Dermis blood vessel endothelial cell (primary cell): ENCODE measurements at regions not wholly inside any gene's neighbourhood (a gene's known extent, or its start where the extent isn't known, plus 50 kb on each side); places are given as distances from the start of the nearest gene placed in this dataset.
A peak's percentile ranks its signal among the peaks of the same experiment; 100 is the strongest.
"Not testable (repeated sequence)": the region's sequence is repeated elsewhere in the genome, so short reads cannot be mapped to it uniquely, and the experiment has no call there.

Experiments
- DNase-seq: peaks from one replicate; pipeline ENCODE4 v3.0.0; 2010

- peak; percentile 60 for DNase-seq
Observed at GRCh38 chr13:80555796-80556678, 215.1 kb upstream of the SPRY2 start.

GRCh38 chr13:80552851-80553440 lies 212.0 kb upstream of the SPRY2 start:
- no peak for DNase-seq

- DNase-seq: peak; percentile 69
Observed at GRCh38 chr13:80551650-80552497, 210.9 kb upstream of the SPRY2 start.

GRCh38 chr13:80550971-80551441 lies 210.1 kb upstream of the SPRY2 start:
- no peak for DNase-seq

- no peak for DNase-seq
Observed at GRCh38 chr13:80548915-80549314, 208.0 kb upstream of the SPRY2 start.

GRCh38 chr13:80547885-80548825 lies 207.2 kb upstream of the SPRY2 start:
- DNase-seq: peak; percentile 71

GRCh38 chr13:80547341-80547740 lies 206.4 kb upstream of the SPRY2 start:
- DNase-seq: peak; percentile 77

- no peak for DNase-seq
Observed at GRCh38 chr13:80533175-80533574, 192.2 kb upstream of the SPRY2 start.

GRCh38 chr13:80530902-80531301 lies 190.0 kb upstream of the SPRY2 start:
- no peak for DNase-seq

GRCh38 chr13:80530191-80530590 lies 189.3 kb upstream of the SPRY2 start:
- DNase-seq: no peak

- DNase-seq: no peak
Observed at GRCh38 chr13:80529734-80530133, 188.8 kb upstream of the SPRY2 start.

GRCh38 chr13:80528733-80529132 lies 187.8 kb upstream of the SPRY2 start:
- DNase-seq: no peak

GRCh38 chr13:80527400-80527799 lies 186.5 kb upstream of the SPRY2 start:
- DNase-seq: no peak

- peak; percentile 36 for DNase-seq
Observed at GRCh38 chr13:80524447-80525215, 183.7 kb upstream of the SPRY2 start.

- no peak for DNase-seq
Observed at GRCh38 chr13:80523134-80523533, 182.2 kb upstream of the SPRY2 start.

- DNase-seq: not testable (repeated sequence)
Observed at GRCh38 chr13:80522463-80522862, 181.5 kb upstream of the SPRY2 start.

- no peak for DNase-seq
Observed at GRCh38 chr13:80516818-80517348, 176.0 kb upstream of the SPRY2 start.

- no peak for DNase-seq
Observed at GRCh38 chr13:80515296-80515695, 174.4 kb upstream of the SPRY2 start.

GRCh38 chr13:80513196-80513595 lies 172.3 kb upstream of the SPRY2 start:
- DNase-seq: no peak

GRCh38 chr13:80510686-80511085 lies 169.8 kb upstream of the SPRY2 start:
- DNase-seq: no peak

GRCh38 chr13:80509264-80509663 lies 168.3 kb upstream of the SPRY2 start:
- DNase-seq: no peak
